ENCODE measurements at regions not wholly inside any gene's neighbourhood (a gene's known extent, or its start where the extent isn't known, plus 50 kb on each side); places are given as distances from the start of the nearest gene placed in this dataset.
A peak's percentile ranks its signal among the peaks of the same experiment; 100 is the strongest.

DNA sequence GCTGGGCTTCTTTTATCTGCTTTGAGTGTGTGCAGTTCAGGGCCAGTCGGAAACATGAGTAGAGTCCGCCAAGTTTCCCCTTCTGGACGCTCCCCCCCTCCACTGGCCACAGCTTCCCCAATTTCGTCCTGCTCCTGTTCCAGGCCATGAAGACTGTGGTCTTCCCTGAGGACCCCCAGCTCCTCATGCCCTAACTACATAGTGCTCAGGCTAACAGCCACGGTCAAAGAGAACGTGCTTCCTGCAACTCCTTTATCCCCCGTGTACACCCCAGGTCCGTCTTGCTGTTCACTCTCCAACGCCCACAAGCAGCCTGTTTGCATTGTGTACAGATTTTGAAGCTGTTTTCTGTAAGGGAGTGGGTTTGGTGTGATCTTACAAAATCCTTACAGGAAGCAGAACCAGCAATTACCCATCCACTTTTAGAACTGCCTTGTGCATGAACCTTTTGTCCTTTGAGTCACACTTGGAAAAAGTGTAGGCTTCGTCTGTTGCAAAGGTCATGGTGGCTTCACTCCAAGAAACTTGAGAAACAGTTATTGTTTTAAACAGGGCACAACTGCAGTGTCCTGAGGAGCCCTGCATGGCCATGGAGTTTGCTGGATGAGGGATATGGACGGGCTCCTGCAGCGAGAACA lies 77.0 kb upstream of the FAM20C start:
- Histone ChIP-seq H3K27ac (peak overlapping the region; percentile 64 to 74 (median 68)), H3K27me3 (no peaks in the 10 kb centered on the region), H3K9me3 (peaks cover 0 to 2% (median 0%) of the 10 kb centered on the region in 4 donors), H3K4me3 (no peak overlapping the region), H3K36me3 (no peaks in the 10 kb centered on the region), H3K4me1 (peaks cover 20 to 39% (median 26%) of the 10 kb centered on the region in 4 donors)
- TF ChIP-seq EP300 (IDR thresholded peaks at IDR 0.05) (peak in 2 of 4 donors; percentile 50 to 51), POLR2AphosphoS5 (IDR thresholded peaks at IDR 0.05) (peak; percentile 39 to 43), POLR2A (IDR thresholded peaks at IDR 0.05) (peak in 1 of 4 donors; percentile 24)
- TF ChIP-seq, protein P1, sequence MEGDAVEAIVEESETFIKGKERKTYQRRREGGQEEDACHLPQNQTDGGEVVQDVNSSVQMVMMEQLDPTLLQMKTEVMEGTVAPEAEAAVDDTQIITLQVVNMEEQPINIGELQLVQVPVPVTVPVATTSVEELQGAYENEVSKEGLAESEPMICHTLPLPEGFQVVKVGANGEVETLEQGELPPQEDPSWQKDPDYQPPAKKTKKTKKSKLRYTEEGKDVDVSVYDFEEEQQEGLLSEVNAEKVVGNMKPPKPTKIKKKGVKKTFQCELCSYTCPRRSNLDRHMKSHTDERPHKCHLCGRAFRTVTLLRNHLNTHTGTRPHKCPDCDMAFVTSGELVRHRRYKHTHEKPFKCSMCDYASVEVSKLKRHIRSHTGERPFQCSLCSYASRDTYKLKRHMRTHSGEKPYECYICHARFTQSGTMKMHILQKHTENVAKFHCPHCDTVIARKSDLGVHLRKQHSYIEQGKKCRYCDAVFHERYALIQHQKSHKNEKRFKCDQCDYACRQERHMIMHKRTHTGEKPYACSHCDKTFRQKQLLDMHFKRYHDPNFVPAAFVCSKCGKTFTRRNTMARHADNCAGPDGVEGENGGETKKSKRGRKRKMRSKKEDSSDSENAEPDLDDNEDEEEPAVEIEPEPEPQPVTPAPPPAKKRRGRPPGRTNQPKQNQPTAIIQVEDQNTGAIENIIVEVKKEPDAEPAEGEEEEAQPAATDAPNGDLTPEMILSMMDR (IDR thresholded peaks at IDR 0.05), result no peak
- ATAC-seq (ENCODE audit: low FRiP score in 2 of 2), result peak; percentile 64
- peak in 1 of 2 donors; percentile 61 for DNase-seq
- 44 to 52% methylated on average over 12 of the region's 12 CpGs for WGBS, 2 donors

GRCh38 chr7:116188-116981 lies 76.0 kb upstream of the FAM20C start:
- 84 to 90% methylated on average over 19 of the region's 19 CpGs for WGBS, 2 donors
- no peak for ATAC-seq (ENCODE audit: low FRiP score in 2 of 2)
- H3K4me1 ChIP-seq, result peaks cover 20 to 49% (median 28%) of the 10 kb centered on the region in 4 donors
- TF ChIP-seq POLR2AphosphoS5 (IDR thresholded peaks at IDR 0.05) (no peak), EP300 (IDR thresholded peaks at IDR 0.05) (no peak), POLR2A (IDR thresholded peaks at IDR 0.05) (no peak)
- TF ChIP-seq, protein P1 (IDR thresholded peaks at IDR 0.05), result no peak
- no peaks in the 10 kb centered on the region for H3K27me3 ChIP-seq
- H3K27ac ChIP-seq, result peak overlapping the region; percentile 45 to 74 (median 68)
- no peak overlapping the region for H3K4me3 ChIP-seq
- peaks cover 0 to 2% (median 0%) of the 10 kb centered on the region in 4 donors for H3K9me3 ChIP-seq
- DNase-seq, result no peak
- no peaks in the 10 kb centered on the region for H3K36me3 ChIP-seq

DNA sequence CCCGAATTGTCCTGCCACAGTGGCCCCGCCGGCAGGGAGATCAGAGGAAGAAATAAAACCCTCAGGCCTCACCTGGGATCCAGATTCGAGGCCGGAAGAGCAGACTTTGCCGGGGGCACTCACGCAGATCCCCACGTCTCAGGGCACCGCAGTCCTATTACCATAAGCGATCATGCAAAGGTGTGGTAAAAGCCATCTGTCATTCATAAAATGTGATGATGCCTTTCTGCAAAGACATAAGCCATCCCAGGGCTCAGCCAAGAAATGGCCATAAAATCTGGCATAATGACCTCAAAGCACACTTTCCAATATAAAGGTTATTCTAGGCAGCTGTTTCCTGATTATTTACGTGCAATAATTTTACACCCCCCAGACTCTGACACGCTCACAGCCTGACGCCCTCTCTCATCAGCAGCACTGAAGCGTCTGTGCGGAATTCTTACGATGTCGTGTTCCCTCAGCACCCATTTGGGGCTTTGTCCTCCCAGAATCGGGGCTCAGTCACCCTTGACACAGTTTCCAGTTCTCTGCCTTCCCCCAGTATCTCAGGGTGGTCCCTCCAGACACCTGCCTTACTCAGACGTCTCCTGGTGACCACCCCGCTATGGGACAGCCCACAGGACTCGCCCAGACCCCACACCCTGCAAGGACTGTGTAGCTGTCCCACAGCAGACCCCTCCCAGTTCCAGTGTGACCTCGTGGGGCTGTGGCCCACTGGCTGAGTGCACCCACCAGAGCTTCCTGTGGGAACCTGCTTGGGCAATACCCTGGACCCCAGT lies 74.3 kb upstream of the FAM20C start:
- no peak for DNase-seq
- no peaks in the 10 kb centered on the region for H3K27me3 ChIP-seq
- no peak for ATAC-seq (ENCODE audit: low FRiP score in 2 of 2)
- TF ChIP-seq POLR2AphosphoS5 (IDR thresholded peaks at IDR 0.05), result no peak
- TF ChIP-seq, protein P1 (IDR thresholded peaks at IDR 0.05), result no peak
- no peak for TF ChIP-seq EP300 (IDR thresholded peaks at IDR 0.05)
- no peak for TF ChIP-seq POLR2A (IDR thresholded peaks at IDR 0.05)
- H3K9me3 ChIP-seq, result peaks cover 0 to 1% (median 0%) of the 10 kb centered on the region in 4 donors
- H3K27ac ChIP-seq, result peak overlapping the region in 2 of 4 donors; percentile 81 to 86
- H3K4me3 ChIP-seq, result no peak overlapping the region
- peaks cover 20 to 52% (median 33%) of the 10 kb centered on the region in 4 donors for H3K4me1 ChIP-seq
- 76 to 89% methylated on average over 9 to 19 of the region's 22 CpGs for WGBS, 2 donors
- H3K36me3 ChIP-seq, result no peaks in the 10 kb centered on the region

GRCh38 chr7:118615-119391 lies 73.6 kb upstream of the FAM20C start:
- WGBS, 2 donors, result 78% methylated on average over 26 to 32 of the region's 32 CpGs
- Histone ChIP-seq H3K4me1 (peaks cover 20 to 52% (median 33%) of the 10 kb centered on the region in 4 donors), H3K27me3 (no peaks in the 10 kb centered on the region), H3K27ac (peak overlapping the region; percentile 74 to 86 (median 78)), H3K4me3 (no peak overlapping the region), H3K36me3 (no peaks in the 10 kb centered on the region), H3K9me3 (no peaks in the 10 kb centered on the region)
- TF ChIP-seq POLR2AphosphoS5 (IDR thresholded peaks at IDR 0.05) (no peak), EP300 (IDR thresholded peaks at IDR 0.05) (no peak), POLR2A (IDR thresholded peaks at IDR 0.05) (no peak)
- TF ChIP-seq, protein P1 (IDR thresholded peaks at IDR 0.05), result no peak
- DNase-seq, result no peak
- peak in 1 of 2 donors; percentile 28 for ATAC-seq (ENCODE audit: low FRiP score in 2 of 2)
